Spleen (tissue), 11 donors: ENCODE measurements at regions not wholly inside any gene's neighbourhood (a gene's known extent, or its start where the extent isn't known, plus 50 kb on each side); places are given as distances from the start of the nearest gene placed in this dataset.

ENCODE experiments used
- DNase-seq: peaks from one replicate; pipeline ENCODE4 v3.0.0-alpha.2; 2020
- H3K27ac ChIP-seq, 8 donors: fragments of 200-600 bp; sonication (generic) in 7 of 8; 1 replicate in 4 of 8; 2 replicates in 4 of 8; pipeline versions ENCODE4 v1.5.0 to v1.8.0; 2016 to 2021; ENCODE audit warnings: inconsistent platforms in 4 of 8, mild to moderate bottlenecking in 4 of 8, moderate library complexity in 1 of 8
- H3K27me3 ChIP-seq, 7 donors: fragments of 200-600 bp; sonication (generic) in 6 of 7; replicated peaks in 1 of 7; 1 replicate in 4 of 7; 2 replicates in 3 of 7; pipeline versions ENCODE4 v1.5.0 to v1.8.0; 2016 to 2021; ENCODE audit warnings: inconsistent platforms in 3 of 7, mild to moderate bottlenecking in 1 of 7
- H3K36me3 ChIP-seq, 6 donors: fragments of 200-600 bp; sonication (generic) in 5 of 6; 1 replicate in 4 of 6; 2 replicates in 2 of 6; pipeline versions ENCODE4 v1.5.0 to v1.8.0; 2016 to 2021; ENCODE audit warnings: inconsistent platforms in 2 of 6
- H3K4me1 ChIP-seq, 6 donors: fragments of 200-600 bp; sonication (generic) in 5 of 6; 1 replicate in 3 of 6; 2 replicates in 3 of 6; pipeline versions ENCODE4 v1.5.0 to v1.8.0; 2016 to 2021; ENCODE audit warnings: inconsistent platforms in 3 of 6
- H3K4me3 ChIP-seq, 8 donors: fragments of 200-600 bp; sonication (generic) in 7 of 8; 1 replicate in 4 of 8; 2 replicates in 4 of 8; pipeline versions ENCODE4 v1.5.0 to v1.8.0; 2016 to 2021; ENCODE audit warnings: inconsistent platforms in 4 of 8, mild to moderate bottlenecking in 4 of 8, moderate library complexity in 2 of 8
- H3K9me3 ChIP-seq, 8 donors: fragments of 200-600 bp; sonication (generic) in 7 of 8; 1 replicate in 4 of 8; 2 replicates in 4 of 8; pipeline versions ENCODE4 v1.5.0 to v1.8.0; 2016 to 2021; ENCODE audit warnings: inconsistent platforms in 4 of 8
- CTCF ChIP-seq, 11 experiments: fragments of 200-600 bp in 7 of 11; fragments of 450-650 bp in 4 of 11; sonication (generic) in 4 of 11; IDR thresholded peaks in 8 of 11; conservative IDR thresholded peaks in 3 of 11; 1 replicate in 7 of 11; 2 replicates in 4 of 11; pipeline versions ENCODE4 v1.4.0 to v1.8.0; 2016 to 2021; ENCODE audit warnings: antibody characterized with exemption in 11 of 11, inconsistent platforms in 4 of 11, mild to moderate bottlenecking in 1 of 11
- POLR2A ChIP-seq, 3 donors: fragments of 450-650 bp; IDR thresholded peaks; one replicate each; pipeline ENCODE4 v1.5.1; 2017; ENCODE audit warnings: antibody characterized with exemption in 3 of 3, mild to moderate bottlenecking in 1 of 3
- POLR2AphosphoS5 ChIP-seq, 3 donors: sonication (generic); formaldehyde crosslinking; IDR thresholded peaks; one replicate each; pipeline ENCODE4 v1.5.1; 2017; ENCODE audit warnings: antibody characterized with exemption in 3 of 3
- WGBS, 5 donors: extraction: QIAGEN DNeasy Blood & Tissue Kit in 3 of 5; methylation state at CpG; one replicate each; pipeline versions ENCODE4 v1.1.5 to v1.1.7; 2013 to 2018; 5-methylcytosine and 5-hydroxymethylcytosine counted together
- intact Hi-C: fragments of 100-400 bp; cut with DNase I; formaldehyde crosslinking; loops from one replicate; pipeline ENCODE4 v1.15.0; 2023; ENCODE audit warnings: low total_unique reads
- donor health status: healthy with polysubstance abuse.
- donor health status: DM: no; HTN: no; CAD: no; lungs with moderate emphysema.
- donor health status: DM: no; HTN: no; CAD: no.
- donor health status: Bipolar disorder and iron deficiency.
- donor health status: healthy.
- donor health status: DM: no; HTN: no; CAD: no.
- donor health status: DM: yes; HTN: yes; CAD: no.

GRCh38 chr10:128537834-128538330, 411.7 kb upstream of the MKI67 start:
- TF ChIP-seq POLR2A (IDR thresholded peaks at IDR 0.05), result no peak
- TF ChIP-seq POLR2AphosphoS5 (IDR thresholded peaks at IDR 0.05), result no peak
- Histone ChIP-seq H3K4me1 (peaks cover 0 to 5% (median 0%) of the 10 kb centered on the region in 6 donors), H3K4me3 (no peak overlapping the region), H3K9me3 (no peaks in the 10 kb centered on the region), H3K27me3 (peaks cover 0 to 87% (median 27%) of the 10 kb centered on the region in 7 donors), H3K27ac (no peak overlapping the region), H3K36me3 (no peaks in the 10 kb centered on the region)
- WGBS, 5 donors, result 17 to 37% (median 30%) methylated on average over 7 of the region's 7 CpGs
- intact Hi-C loops, result no loop called here
- DNase-seq, result no peak

GRCh38 chr10:128538671-128539070, 412.4 kb upstream of the MKI67 start:
- peaks cover 0 to 5% (median 0%) of the 10 kb centered on the region in 6 donors for H3K4me1 ChIP-seq
- no peak for DNase-seq
- 56 to 79% (median 67%) methylated on average over 5 of the region's 5 CpGs for WGBS, 5 donors
- intact Hi-C loops, result no loop called here
- H3K27me3 ChIP-seq, result peaks cover 0 to 88% (median 27%) of the 10 kb centered on the region in 7 donors
- TF ChIP-seq POLR2AphosphoS5 (IDR thresholded peaks at IDR 0.05), result no peak
- no peak for TF ChIP-seq CTCF (IDR thresholded peaks at IDR 0.05 in 8 of 11, conservative IDR thresholded peaks at IDR 0.05 in 3 of 11)
- no peak for TF ChIP-seq POLR2A (IDR thresholded peaks at IDR 0.05)
- H3K27ac ChIP-seq, result no peak overlapping the region
- H3K36me3 ChIP-seq, result no peaks in the 10 kb centered on the region
- no peaks in the 10 kb centered on the region for H3K9me3 ChIP-seq
- H3K4me3 ChIP-seq, result no peak overlapping the region

- no peak overlapping the region for H3K27ac ChIP-seq
- H3K27me3 ChIP-seq, result peaks cover 0 to 89% (median 27%) of the 10 kb centered on the region in 7 donors
- intact Hi-C loops, result no loop called here
- H3K9me3 ChIP-seq, result no peaks in the 10 kb centered on the region
- no peaks in the 10 kb centered on the region for H3K36me3 ChIP-seq
- no peak for DNase-seq
- WGBS, 5 donors, result 43 to 68% (median 53%) methylated on average over 10 of the region's 10 CpGs
- H3K4me1 ChIP-seq, result peaks cover 0 to 5% (median 0%) of the 10 kb centered on the region in 6 donors
- no peak overlapping the region for H3K4me3 ChIP-seq
- no peak for TF ChIP-seq POLR2AphosphoS5 (IDR thresholded peaks at IDR 0.05)
- no peak for TF ChIP-seq POLR2A (IDR thresholded peaks at IDR 0.05)
- no peak for TF ChIP-seq CTCF (IDR thresholded peaks at IDR 0.05 in 8 of 11, conservative IDR thresholded peaks at IDR 0.05 in 3 of 11)
These were observed 413.4 kb upstream of the MKI67 start for GRCh38 chr10:128539510-128540127.

- WGBS, 5 donors, result 9 to 22% (median 18%) methylated on average over 36 to 38 of the region's 38 CpGs
- peaks cover 0 to 5% (median 0%) of the 10 kb centered on the region in 6 donors for H3K4me1 ChIP-seq
- no peak overlapping the region for H3K27ac ChIP-seq
- H3K4me3 ChIP-seq, result no peak overlapping the region
- H3K9me3 ChIP-seq, result no peaks in the 10 kb centered on the region
- TF ChIP-seq CTCF (IDR thresholded peaks at IDR 0.05 in 8 of 11, conservative IDR thresholded peaks at IDR 0.05 in 3 of 11), result no peak
- TF ChIP-seq POLR2A (IDR thresholded peaks at IDR 0.05), result no peak
- TF ChIP-seq POLR2AphosphoS5 (IDR thresholded peaks at IDR 0.05), result no peak
- DNase-seq, result no peak
- intact Hi-C loops, result no loop called here
- no peaks in the 10 kb centered on the region for H3K36me3 ChIP-seq
- peaks cover 0 to 89% (median 27%) of the 10 kb centered on the region in 7 donors for H3K27me3 ChIP-seq
These were observed 414.0 kb upstream of the MKI67 start for GRCh38 chr10:128540128-128540762.
